MM.1S (cell line): ENCODE measurements at regions not wholly inside any gene's neighbourhood (a gene's known extent, or its start where the extent isn't known, plus 50 kb on each side); places are given as distances from the start of the nearest gene placed in this dataset.

ENCODE experiments used
- EZH2 ChIP-seq: fragments of 300-600 bp; sonication (generic); optimal IDR thresholded peaks from 2 replicates; pipeline ENCODE3; 2017; ENCODE audit warnings: low read depth, mild to moderate bottlenecking, antibody characterized with exemption, low read length, mixed read lengths
- TF ChIP-seq, protein P1 (sequence below): fragments of 300-600 bp; sonication (generic); IDR thresholded peaks from 2 replicates; pipeline ENCODE4 v1.5.1; 2016; ENCODE audit warnings: antibody characterized with exemption, low read length, mixed read lengths

DNA sequence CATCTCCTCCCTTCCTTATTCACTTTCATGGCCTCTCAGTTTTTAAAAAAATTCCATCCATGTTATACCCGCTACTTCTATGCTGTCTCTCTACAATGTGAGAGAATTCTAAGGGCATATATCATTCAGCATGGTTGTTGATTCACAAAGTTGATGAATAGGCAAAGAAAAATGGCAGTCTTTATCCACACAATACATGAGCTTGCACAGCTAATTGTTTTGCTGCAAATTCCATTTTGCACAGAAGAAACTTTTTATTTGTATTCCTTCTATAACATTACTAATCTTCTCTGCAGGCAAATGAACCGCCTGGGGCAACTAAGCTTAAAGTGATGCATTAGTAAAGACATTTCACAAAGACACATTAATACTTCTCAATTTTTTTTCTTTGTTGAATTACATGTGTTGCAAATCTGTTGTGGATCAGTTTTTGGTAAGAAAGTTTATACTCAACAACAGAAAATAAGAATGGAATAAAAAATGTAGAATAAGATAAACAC, 196.9 kb downstream of the LIG4 start:
- TF ChIP-seq, protein P1, sequence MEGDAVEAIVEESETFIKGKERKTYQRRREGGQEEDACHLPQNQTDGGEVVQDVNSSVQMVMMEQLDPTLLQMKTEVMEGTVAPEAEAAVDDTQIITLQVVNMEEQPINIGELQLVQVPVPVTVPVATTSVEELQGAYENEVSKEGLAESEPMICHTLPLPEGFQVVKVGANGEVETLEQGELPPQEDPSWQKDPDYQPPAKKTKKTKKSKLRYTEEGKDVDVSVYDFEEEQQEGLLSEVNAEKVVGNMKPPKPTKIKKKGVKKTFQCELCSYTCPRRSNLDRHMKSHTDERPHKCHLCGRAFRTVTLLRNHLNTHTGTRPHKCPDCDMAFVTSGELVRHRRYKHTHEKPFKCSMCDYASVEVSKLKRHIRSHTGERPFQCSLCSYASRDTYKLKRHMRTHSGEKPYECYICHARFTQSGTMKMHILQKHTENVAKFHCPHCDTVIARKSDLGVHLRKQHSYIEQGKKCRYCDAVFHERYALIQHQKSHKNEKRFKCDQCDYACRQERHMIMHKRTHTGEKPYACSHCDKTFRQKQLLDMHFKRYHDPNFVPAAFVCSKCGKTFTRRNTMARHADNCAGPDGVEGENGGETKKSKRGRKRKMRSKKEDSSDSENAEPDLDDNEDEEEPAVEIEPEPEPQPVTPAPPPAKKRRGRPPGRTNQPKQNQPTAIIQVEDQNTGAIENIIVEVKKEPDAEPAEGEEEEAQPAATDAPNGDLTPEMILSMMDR = no peak
- TF ChIP-seq EZH2 = no peak
